ENCODE measurements at regions not wholly inside any gene's neighbourhood (a gene's known extent, or its start where the extent isn't known, plus 50 kb on each side); places are given as distances from the start of the nearest gene placed in this dataset.
"Not testable (repeated sequence)": the region's sequence is repeated elsewhere in the genome, so short reads cannot be mapped to it uniquely, and the experiment has no call there.

- DNase-seq: no peak
These were observed 88.8 kb upstream of the TRPC7 start for GRCh38 chr5:136453986-136454758.

GRCh38 chr5:136453199-136453598, 87.9 kb upstream of the TRPC7 start:
- no peak for DNase-seq

- DNase-seq: not testable (repeated sequence)
These were observed 82.2 kb upstream of the TRPC7 start for GRCh38 chr5:136447576-136447975.

DNA sequence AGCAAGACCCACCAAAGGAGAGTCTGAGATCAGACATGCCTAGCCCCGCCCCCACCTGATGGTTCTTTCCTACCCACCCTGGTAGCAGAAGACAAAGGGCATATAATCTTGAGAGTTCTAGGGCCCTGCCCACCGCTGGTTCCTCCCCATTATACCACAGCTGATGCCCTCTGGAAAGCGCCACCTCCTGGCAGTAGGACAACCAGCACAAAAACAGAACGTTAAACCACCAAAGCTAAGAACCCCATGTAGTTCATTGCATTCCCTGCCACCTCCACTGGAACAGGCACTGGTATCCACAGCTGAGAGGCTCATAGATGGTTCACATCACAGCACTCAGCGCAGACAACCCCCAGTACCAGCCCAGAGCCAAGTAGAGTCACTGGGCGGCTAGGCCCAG, 81.2 kb upstream of the TRPC7 start:
- DNase-seq: no peak

- DNase-seq: not testable (repeated sequence)
These were observed 78.8 kb upstream of the TRPC7 start for GRCh38 chr5:136444099-136444498.

DNA sequence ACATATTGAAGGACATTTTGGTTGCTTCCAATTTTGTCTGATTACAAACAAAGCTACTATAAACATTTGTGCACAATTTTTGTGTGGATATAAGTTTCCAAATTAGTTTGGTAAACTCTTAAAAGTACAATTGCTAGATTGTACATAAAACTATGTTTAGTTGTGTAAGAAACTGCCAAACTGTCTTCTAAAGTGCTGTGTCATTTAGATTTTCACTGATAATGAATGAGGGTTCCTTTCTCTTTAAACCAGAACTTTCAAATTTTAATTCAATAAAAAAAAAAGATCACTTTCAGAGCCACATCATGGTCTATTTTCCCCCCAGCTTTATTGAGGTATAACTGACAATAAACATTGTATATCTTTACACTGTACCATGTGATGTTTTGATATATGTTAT, 74.0 kb upstream of the TRPC7 start:
- no peak for DNase-seq

DNA sequence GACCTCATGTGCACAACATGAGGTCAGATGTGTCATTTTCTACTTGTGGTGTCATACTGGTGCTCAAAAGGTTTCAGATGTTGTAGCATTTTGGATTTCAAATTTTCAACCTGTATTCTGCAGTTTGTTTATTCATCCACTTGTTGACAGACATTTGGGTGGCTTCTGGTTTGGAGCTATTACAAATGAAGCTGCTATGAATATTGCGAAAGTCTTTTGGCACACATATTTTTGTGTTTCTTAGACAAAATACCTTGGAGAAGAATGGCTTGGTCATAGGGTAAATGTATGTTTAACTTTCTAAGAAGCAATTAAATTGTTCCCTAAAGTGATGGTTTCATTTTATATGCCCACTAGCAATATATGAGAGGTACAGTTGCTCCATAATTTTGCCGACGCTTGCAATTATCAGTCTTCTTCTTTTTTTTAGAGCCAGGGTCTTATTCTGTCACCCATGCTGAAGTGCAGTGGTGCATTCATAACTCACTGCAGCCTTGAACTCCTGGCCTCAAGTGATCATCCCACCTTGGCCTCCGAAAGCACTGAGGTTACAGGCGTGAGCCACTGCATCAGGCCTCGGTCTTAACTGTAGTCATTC, 70.7 kb upstream of the TRPC7 start:
- DNase-seq: no peak

- no peak for DNase-seq
These were observed 69.5 kb upstream of the TRPC7 start for GRCh38 chr5:136434795-136435194.

- no peak for DNase-seq
These were observed 67.4 kb upstream of the TRPC7 start for GRCh38 chr5:136432705-136433104.

DNA sequence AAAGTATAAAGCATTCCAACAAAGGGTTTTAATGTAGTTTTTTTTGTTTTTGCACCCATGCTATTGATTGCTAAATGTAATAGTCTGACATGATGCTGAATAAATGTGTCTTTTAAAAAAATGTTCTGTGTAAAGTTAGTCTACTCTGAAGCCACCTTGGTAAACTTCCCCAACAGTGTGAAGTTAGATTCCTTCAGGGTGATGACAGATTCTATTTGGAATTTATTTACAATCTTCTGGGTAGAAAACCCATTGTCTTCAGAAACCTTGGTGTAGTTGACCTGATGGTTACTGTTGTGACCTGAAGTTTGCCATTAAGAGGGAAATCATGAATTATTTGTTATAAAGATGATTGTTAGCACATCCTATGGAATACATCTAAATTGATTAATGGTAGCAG, 64.7 kb upstream of the TRPC7 start:
- no peak for DNase-seq

- no peak for DNase-seq
These were observed 62.1 kb upstream of the TRPC7 start for GRCh38 chr5:136427426-136427825.

DNA sequence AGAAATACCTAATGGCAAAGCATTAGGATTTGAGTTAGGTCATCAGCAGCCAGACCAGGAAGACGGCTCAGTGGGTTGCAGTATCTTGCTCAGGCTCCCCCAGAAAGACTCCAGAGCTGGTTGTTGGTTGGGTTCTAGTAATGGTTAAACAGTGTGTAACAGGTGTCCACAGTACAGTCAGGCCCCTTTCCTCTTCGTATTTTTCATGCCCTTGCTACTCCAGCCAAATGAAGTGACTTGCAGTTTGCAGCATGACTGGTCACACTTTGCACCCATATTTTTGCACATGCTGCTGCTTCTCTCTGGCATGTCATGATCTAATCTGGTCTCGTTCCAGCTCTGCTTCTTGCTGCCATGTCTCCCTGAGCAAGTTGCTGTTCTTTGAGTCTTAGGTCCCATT, 60.6 kb upstream of the TRPC7 start:
- no peak for DNase-seq

- peak; percentile 0 for DNase-seq
These were observed 59.7 kb upstream of the TRPC7 start for GRCh38 chr5:136424835-136425584.

- no peak for DNase-seq
These were observed 58.7 kb upstream of the TRPC7 start for GRCh38 chr5:136423944-136424606.

DNA sequence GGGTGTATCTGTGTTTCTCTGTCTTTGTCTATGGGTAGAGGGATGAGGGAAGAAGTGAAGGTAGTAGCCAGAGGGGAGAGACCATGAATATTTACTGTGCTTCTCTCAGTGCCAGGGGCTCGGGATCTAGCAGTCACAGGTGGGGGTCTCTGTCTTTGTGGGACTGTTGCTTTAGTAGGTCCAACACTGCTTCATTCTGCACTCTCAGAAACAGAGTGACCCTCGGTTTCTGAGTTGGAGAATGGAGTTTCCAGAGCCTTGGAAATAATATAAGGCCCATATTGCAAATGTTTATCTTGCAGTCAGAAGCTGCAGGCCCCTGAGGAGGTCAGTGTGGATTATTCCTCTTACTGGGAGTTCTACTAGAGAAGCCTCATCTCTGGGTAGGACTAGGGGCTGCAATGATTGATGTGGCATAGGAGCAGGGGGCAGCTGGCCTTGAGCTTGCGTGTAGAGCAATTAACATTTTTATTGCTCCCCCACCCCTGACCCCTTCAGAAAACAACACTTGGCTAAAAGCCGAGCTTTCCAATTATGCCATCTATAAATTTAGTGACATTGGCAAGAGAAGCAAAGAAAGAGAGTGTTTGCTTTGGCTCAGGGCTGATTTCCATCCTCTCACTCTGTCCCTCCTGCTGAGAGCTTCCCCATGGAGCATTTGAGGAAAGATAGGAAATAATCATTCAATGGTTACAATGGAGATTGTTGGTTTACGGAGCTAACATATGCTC, 55.0 kb upstream of the TRPC7 start:
- no peak for DNase-seq

DNA sequence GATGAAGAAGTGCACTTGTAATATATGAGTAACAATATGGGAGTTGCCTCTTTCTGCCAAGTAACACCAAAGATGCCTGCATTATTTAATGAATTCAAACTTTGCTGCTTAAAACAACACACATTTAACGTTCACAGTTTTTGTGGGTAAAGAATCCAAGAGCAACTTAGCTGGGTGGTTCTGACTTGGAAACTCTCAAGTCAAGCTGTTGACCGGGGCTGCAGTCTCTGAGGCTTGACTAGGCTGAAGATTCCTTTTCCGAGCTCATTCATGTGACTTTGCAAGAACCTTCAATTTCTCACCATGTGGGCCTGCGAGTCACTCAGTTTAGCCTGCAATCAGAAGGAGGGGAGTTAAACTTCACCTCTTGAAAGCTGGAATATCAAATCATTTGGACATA, 53.0 kb upstream of the TRPC7 start:
- no peak for DNase-seq

Data from NCI-H2171 treated with DMSO at 0.1 percent for 48 hours (cell line).